ENCODE measurements at regions not wholly inside any gene's neighbourhood (a gene's known extent, or its start where the extent isn't known, plus 50 kb on each side); places are given as distances from the start of the nearest gene placed in this dataset.

DNA sequence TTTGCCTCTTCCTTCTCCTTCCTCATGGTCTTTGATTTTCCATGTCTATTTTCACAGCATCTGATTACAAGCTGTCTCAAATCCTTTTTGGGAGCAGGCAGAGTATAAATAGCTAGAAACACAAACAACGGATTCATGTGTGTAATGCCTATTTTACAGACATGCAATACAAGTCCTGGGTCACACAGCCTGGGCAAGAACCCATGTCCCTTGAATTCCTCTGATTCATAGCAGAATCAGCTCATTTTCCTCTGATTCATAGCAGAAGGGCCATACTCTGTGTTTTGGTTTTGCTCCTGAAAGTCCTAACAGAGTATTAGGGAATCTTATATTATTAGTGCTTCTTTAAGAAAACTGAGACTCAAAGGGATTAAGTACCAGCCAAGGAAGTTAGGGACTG lies 71.3 kb downstream of the IRX5 start:
- no peak for DNase-seq (ENCODE audit: low spot score)
- Mint-ChIP-seq H3K9me3 (ENCODE audit: low read depth) (no peaks in the 10 kb centered on the region), H3K4me3 (ENCODE audit: unreplicated experiment) (no peak overlapping the region), H3K27ac (ENCODE audit: unreplicated experiment) (peak overlapping the region; percentile 33), H3K4me1 (ENCODE audit: low read depth) (peaks cover 21% of the 10 kb centered on the region), H3K36me3 (ENCODE audit: low read depth) (no peaks in the 10 kb centered on the region), H3K27me3 (ENCODE audit: low read depth) (peaks cover 17% of the 10 kb centered on the region)
- TF ChIP-seq, protein P1, sequence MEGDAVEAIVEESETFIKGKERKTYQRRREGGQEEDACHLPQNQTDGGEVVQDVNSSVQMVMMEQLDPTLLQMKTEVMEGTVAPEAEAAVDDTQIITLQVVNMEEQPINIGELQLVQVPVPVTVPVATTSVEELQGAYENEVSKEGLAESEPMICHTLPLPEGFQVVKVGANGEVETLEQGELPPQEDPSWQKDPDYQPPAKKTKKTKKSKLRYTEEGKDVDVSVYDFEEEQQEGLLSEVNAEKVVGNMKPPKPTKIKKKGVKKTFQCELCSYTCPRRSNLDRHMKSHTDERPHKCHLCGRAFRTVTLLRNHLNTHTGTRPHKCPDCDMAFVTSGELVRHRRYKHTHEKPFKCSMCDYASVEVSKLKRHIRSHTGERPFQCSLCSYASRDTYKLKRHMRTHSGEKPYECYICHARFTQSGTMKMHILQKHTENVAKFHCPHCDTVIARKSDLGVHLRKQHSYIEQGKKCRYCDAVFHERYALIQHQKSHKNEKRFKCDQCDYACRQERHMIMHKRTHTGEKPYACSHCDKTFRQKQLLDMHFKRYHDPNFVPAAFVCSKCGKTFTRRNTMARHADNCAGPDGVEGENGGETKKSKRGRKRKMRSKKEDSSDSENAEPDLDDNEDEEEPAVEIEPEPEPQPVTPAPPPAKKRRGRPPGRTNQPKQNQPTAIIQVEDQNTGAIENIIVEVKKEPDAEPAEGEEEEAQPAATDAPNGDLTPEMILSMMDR (IDR thresholded peaks at IDR 0.05) = no peak

DNA sequence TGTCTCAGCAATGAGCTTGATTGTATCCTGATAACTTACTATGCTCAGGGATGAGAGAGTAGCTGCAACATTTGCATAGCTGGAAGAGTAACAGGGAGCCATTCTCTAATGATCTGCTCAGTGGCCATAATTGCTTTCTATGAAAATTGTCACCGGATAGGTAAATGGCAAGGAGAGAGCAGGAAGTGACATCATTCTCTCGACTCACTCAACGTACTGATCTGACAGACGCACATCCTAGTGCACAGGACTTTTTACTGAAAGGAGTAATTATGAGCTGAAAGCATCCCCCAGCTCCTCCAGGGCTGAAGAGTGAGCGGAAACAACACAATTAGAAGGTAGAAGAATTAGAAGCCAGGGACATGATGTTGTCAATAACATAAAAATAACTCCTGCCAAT lies 71.8 kb downstream of the IRX5 start:
- Mint-ChIP-seq H3K36me3 (ENCODE audit: low read depth) (no peaks in the 10 kb centered on the region), H3K9me3 (ENCODE audit: low read depth) (no peaks in the 10 kb centered on the region), H3K27me3 (ENCODE audit: low read depth) (peaks cover 14% of the 10 kb centered on the region), H3K4me1 (ENCODE audit: low read depth) (peaks cover 21% of the 10 kb centered on the region), H3K4me3 (ENCODE audit: unreplicated experiment) (no peak overlapping the region), H3K27ac (ENCODE audit: unreplicated experiment) (no peak overlapping the region)
- no peak for DNase-seq (ENCODE audit: low spot score)
- TF ChIP-seq, protein P1 (IDR thresholded peaks at IDR 0.05) = no peak

DNA sequence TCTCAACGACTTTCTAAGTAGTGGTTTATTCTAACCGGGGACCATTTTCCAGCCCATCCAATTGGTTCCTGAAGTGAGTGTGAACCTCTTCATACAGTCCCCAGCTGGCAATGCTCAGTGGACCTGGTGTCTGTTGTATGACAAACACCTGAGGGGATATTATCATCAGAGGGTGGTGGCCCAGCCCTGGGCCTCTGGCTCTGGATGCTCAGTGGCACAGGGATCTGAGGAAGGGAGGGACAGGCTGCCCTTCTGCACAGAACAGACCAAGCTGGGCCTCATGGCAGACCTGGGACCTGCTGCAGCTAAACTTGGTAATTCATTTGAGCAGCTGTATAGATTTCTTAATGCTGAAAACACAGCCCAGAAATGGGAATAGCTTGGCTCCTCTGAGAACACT lies 72.6 kb downstream of the IRX5 start:
- no peak for DNase-seq (ENCODE audit: low spot score)
- Mint-ChIP-seq H3K27me3 (ENCODE audit: low read depth) (peaks cover 10% of the 10 kb centered on the region), H3K4me1 (ENCODE audit: low read depth) (peaks cover 21% of the 10 kb centered on the region), H3K27ac (ENCODE audit: unreplicated experiment) (no peak overlapping the region), H3K9me3 (ENCODE audit: low read depth) (no peaks in the 10 kb centered on the region), H3K4me3 (ENCODE audit: unreplicated experiment) (no peak overlapping the region), H3K36me3 (ENCODE audit: low read depth) (no peaks in the 10 kb centered on the region)
- TF ChIP-seq, protein P1 (IDR thresholded peaks at IDR 0.05) = no peak

DNA sequence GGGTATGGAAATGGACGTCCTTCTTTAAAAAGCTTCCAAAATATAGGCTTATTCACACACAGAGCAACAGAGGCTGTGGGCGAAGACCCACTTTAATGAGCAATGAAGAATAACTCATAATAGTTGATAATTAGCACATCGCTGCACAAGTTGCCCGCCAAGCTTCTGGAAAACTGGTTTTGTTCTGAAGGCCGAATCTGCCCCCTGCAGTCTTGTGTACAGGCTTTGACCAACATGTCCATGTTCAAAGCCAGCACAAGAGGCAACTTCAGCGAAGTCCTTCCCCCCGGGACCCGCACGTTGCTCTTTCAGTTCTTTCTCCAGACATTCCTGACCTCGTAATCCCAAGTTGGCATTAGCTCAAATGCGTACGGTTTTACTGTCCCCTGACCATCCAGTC lies 73.3 kb downstream of the IRX5 start:
- H3K4me3 Mint-ChIP-seq (ENCODE audit: unreplicated experiment) = no peak overlapping the region
- no peaks in the 10 kb centered on the region for H3K9me3 Mint-ChIP-seq (ENCODE audit: low read depth)
- H3K27ac Mint-ChIP-seq (ENCODE audit: unreplicated experiment) = no peak overlapping the region
- TF ChIP-seq, protein P1 (IDR thresholded peaks at IDR 0.05) = no peak
- H3K4me1 Mint-ChIP-seq (ENCODE audit: low read depth) = peaks cover 21% of the 10 kb centered on the region
- no peaks in the 10 kb centered on the region for H3K36me3 Mint-ChIP-seq (ENCODE audit: low read depth)
- no peak for DNase-seq (ENCODE audit: low spot score)
- peaks cover 9% of the 10 kb centered on the region for H3K27me3 Mint-ChIP-seq (ENCODE audit: low read depth)

DNA sequence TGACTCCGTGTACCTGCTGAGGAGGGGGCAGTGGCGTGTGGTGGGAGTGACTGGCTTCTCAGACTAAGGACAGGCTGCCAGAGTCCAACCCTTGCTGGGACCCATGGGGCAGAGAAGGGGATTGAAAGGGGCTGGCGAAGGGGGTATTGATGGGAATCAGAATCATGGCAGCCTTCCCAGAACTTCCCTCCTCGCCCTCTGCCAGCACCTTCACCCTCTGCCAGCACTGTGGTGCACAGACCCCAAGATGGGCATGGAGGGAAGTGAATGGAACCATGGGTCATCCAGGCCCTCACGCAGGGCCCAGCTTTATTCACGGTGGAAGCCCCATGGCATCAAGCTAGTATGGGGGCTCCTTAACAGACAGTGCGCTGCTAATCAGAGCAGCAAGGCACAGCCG lies 76.8 kb downstream of the IRX5 start:
- Mint-ChIP-seq H3K27me3 (ENCODE audit: low read depth) (peaks cover 4% of the 10 kb centered on the region), H3K36me3 (ENCODE audit: low read depth) (no peaks in the 10 kb centered on the region), H3K4me3 (ENCODE audit: unreplicated experiment) (no peak overlapping the region), H3K9me3 (ENCODE audit: low read depth) (no peaks in the 10 kb centered on the region), H3K4me1 (ENCODE audit: low read depth) (peaks cover 2% of the 10 kb centered on the region), H3K27ac (ENCODE audit: unreplicated experiment) (no peak overlapping the region)
- DNase-seq (ENCODE audit: low spot score) = no peak
- TF ChIP-seq, protein P1 (IDR thresholded peaks at IDR 0.05) = no peak
